ENCODE measurements at regions not wholly inside any gene's neighbourhood (a gene's known extent, or its start where the extent isn't known, plus 50 kb on each side); places are given as distances from the start of the nearest gene placed in this dataset.
A peak's percentile ranks its signal among the peaks of the same experiment; 100 is the strongest.
"Not testable (repeated sequence)": the region's sequence is repeated elsewhere in the genome, so short reads cannot be mapped to it uniquely, and the experiment has no call there.

DNA sequence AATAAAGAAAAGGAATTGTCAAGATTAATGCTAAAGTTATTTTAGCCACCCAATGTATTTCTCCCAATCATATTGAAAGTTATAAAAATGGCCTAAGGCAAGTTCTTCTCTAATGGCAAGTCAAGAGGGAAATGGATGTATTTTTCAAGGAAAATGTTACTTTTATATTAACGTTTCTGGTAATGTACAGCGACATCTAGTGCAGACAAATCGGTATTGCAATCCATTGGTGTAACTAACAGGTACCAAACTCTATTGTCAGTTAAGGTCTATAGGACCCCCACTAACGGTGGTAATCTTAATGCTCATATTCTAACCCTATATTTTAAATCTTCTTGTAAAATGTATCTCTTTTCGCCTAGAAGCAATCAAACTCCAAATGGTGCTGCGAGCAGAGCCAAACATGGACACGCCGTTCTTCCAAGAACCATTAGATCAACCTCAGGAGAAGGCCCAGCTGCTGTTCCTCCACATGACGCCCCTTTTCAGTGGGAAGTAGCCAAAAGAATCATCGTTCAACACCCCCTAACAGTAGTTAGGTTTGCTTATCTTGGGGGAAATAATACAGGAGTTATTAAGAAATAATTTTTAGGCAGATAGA, 98.5 kb upstream of the PABPC3 start:
- DNase-seq = peak; percentile 83

DNA sequence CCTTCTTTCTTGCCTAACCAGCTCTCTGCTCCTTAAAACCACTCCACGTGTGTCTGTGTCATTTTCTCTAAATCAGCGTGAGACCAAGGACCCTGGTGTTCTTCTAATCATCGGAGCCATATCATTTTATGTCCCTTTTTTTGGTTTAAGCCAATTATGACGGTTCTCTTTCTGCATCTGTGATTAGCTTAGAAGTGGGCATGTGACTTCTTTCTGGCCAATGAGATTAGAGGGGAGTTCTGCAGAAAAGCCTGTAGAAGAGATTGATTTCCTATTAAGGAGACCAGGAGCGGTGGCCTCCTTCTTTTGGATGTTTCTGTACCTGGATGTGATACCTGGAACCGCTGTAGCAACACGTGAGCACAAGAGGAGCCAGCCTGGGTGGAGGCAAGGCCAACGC, 97.5 kb upstream of the PABPC3 start:
- DNase-seq = no peak

DNA sequence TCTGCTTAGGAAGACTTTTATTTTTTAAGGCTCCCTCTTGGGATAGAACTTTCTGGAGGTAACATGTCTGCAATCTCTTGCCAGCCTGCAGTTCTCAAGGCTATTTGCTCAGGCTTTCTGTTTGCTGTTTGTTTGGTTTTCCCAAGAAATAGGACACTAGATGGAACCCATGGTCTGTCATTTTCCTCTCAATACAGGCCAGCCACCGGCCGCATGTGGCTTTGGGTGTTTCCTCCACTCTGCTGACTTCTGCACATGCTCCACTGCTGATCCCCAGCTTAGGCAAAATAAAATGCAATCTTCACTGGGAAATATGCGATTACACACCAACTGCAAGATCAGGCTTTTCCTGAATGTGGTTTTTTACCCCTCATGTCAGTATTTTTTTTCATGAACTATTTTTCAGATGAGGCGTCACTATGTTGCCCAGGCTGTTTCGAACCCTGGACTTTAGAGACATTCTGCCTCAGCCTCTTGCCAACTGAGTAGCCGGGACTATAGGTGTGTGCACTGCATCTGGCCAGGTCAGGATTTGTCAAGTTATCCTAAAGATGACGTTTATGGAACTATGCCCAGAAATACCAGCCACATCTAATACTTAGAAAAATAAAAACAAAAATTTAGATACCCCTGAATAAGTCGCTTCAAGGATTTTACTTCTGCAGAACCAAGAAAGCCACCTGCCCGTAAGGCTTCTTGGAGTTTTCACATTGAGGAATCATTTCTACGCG, 94.3 kb upstream of the PABPC3 start:
- no peak for DNase-seq

DNA sequence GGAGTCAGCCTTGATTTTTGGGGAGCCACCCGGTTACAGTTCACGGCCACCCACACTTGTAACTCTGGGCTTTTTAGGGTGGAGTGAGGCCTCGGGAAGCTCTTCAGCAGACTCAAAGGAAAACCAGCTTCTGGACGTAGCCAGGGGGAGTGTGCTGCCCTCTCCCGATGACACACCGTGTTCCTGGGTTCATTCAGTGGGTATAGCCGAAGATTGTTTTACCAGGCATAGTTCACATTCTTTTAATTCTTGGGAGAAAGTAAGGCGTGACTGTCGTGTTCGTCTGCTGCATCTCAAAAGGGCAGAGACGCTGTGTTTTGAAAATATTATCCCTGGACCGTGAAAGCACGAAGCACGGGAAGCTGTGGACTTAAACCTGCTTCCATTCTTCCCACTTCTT, 93.6 kb upstream of the PABPC3 start:
- not testable (repeated sequence) for DNase-seq

DNA sequence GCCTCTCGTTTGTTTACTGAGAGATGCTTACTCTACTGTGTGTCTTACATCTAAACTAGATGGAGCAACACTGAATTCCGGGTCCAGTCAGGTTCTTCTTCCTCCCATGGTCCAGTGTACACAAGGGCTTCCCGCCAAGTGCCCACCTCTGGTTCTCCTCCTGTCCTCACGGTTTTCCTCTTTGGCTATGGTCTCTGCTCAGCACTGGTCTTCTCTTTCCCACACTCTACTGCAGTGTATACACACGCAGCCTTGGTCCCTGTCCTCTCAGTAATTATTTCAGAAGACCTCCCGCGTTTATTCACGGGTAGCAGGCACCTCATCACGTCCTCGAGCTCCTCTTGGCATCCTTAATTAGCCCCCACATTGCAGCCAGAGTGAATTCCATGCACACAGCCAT, 91.4 kb upstream of the PABPC3 start:
- not testable (repeated sequence) for DNase-seq

DNA sequence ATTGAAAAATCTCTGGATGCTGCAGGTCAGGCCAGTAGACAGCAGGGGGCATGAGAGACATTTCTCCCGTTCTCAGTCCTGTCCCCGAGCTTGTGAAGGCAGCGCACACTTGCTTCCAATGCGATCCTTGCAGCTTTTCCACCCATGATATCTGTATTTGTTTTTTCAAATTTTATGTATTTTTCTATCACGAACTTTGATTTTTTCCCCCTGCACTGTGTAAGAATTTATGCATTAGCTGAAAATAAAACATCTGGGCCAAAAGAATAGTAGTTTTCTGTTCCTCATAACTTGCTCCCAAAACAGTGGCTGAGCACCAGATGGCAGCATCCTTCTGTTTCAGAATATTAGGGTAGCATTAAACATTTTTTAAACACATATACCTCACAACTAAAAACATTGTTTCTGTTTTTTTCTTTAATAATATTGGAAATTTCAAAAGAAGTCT, 90.9 kb upstream of the PABPC3 start:
- DNase-seq = peak; percentile 73

DNA sequence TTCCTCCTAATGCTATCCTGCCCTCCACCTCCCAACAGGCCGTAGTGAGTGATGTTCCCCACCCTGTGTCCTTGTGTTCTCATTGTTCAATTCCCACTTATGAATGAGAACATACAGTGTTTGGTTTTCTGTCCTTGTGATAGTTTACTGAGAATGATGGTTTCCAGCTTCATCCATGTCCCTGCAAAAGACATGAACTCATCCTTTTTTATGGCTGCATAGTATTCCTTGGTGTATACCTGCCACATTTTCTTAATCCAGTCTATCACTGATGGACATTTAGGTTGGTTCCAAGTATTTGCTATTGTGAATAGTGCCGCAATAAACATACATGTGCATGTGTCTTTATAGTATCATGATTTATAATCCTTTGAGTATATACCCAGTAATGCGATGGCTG, 88.5 kb upstream of the PABPC3 start:
- DNase-seq = not testable (repeated sequence)

DNA sequence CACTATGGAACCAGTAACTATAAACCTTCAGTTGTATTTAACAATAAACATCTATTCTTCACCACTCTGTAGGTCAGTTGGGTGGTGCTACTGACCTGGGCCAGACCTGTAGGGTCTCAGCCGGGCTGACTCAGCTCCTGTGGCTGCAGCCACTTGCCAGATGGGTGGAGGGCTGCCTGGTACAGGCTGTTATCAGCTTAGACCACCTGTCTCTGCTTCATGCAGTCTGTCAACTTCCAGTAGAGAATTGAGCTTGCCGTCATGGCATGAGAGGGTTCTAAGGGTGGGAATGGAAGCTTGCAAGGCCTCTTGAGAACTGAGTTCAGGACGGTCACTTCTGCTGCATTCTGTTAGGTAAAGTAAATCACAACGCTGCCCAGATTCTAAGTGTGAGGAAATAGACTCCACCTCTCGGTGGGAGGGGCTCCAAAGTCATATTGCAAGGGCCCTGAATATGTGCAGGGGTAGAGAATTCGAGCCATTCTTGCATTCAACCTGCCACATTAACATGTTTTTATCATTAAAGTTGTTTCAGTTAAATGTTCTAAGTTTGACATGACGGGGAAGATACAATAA, 81.5 kb upstream of the PABPC3 start:
- not testable (repeated sequence) for DNase-seq

DNA sequence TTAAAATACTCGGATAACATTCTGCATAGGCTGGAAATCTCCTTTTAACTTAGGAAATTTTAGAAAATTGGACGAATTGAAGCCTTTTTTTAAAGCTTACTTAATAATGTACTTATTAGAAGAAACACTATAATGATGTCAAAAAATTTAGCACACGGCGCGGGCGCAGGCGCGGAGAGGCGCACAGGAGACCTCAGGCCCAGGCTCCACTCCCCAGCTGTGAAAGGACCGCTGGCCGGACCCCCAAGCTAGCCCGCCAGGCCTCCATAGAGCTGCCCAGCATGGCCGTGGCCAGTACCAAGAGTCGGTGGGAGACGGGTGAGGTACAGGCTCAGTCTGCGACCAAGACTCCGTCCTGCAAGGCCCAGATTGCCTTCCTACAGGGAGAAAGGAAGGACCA, 78.8 kb upstream of the PABPC3 start:
- not testable (repeated sequence) for DNase-seq

DNA sequence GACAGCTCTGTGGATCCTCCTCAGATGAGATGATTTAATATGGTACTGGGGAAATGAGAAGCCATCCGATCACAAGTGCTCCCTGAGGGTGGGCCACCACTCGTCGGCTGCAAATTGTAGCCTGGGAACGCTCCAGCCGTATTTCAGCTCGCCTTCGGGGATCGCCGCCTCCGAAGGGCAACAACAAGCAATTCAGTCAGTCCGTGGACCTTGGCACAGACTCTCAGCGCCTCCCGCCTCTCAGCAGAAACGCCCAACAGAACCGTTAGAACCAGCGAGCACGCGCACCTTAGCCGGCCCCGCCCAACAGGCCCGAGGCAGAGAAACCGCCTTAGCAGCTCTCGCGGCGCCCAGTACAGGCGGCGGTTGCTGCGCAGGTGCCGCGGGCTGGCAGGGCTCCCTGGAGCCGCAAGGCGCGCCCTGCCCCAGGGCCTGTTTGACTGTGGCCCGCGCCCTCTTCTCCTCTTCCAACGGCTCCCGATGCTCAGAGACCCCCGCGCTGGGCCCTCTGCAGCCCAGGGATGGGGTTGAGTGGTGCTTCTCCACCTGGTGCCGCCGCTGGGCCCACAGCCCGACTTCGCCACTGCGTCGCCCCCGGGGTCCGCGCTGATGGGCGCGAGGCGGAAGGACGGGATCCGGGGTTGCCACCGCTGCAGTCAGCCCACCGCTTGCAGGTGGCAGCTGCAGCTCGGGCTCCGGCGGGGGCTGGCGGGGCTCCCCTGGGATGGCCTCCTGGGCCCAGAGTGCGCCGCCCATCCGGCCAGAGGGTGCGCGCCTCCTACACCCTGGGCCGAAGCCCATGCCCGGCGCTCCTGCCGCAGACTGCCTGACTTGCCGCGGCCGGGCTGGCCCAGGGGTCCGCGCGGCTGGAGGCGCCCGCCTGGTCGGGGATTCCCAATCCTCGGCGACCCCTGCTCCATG, 77.9 kb upstream of the PABPC3 start:
- DNase-seq = peak; percentile 61

DNA sequence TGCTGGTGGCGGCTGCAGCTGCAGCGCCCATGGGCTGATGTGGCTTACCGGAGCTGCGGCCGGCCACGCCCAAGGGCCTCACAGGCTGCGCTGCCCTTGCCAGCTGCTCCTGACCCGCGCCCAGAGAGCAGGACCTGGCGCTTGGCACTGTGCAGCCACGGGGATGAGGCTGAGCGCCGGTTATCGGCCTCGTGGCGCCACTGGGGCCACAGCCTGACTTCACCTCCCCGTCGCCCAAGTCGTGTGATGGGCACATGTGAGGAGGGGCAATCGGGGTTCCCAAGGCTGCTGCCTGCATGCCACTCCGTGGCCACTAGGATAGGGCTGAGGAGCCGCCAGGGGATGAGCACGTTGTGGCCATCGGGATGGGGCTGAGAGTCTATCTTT, 77.2 kb upstream of the PABPC3 start:
- no peak for DNase-seq

DNA sequence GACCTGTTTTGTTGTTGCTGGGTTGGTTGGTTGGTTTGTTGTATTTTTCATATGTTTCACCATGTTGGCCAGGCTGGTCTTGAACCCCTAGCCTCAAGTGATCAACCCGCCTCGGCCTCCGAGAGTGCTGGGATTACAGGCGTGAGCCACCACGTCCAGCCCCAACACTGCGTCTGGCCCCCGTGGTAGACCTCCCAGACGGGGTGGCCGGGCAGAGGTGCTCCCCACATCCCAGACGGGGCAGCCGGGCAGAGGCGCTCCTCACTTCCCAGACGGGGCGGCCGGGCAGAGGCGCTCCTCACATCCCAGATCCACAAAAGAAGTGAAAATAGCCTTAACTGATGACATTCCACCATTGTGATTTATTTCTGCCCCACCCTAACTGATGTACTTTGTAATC, 76.2 kb upstream of the PABPC3 start:
- DNase-seq = not testable (repeated sequence)

DNA sequence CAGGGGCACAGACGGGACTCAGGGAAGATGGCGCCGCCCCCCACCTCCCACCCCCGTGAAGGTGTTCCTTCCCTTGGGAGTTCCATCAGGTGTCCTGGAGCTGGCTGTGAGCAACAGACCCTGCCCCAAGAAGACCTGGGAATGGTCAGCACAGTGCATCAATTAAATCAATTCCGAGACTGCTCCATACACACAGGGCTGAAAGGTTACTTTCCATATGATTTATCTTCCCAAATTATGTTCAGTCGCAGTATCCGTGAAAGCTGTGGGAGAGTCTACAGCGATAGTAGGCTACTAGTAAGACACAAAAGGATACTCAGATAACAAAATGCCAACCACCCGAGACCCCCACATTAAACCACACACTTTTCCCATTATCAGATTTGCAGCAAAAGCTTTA, 71.8 kb upstream of the PABPC3 start:
- DNase-seq = no peak

DNA sequence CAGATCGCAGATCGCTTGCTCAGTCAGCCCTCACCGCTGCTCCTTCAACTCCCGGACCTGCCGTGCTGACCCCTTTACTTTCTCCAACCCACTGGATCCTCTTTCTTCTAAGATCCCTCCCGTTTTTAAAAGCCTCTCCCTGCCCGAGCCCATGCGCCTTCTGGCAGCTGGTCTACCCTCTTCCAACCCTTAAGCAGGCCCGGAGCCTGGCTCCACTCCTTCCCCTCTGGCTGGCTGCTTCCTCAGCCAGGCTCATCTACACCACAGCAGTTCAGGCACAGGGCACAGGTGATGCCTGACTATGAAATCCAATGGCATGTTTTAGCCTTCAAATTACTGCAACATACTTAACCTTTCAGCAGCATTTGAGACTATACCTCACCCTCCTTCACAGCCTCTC, 63.8 kb upstream of the PABPC3 start:
- DNase-seq = no peak

DNA sequence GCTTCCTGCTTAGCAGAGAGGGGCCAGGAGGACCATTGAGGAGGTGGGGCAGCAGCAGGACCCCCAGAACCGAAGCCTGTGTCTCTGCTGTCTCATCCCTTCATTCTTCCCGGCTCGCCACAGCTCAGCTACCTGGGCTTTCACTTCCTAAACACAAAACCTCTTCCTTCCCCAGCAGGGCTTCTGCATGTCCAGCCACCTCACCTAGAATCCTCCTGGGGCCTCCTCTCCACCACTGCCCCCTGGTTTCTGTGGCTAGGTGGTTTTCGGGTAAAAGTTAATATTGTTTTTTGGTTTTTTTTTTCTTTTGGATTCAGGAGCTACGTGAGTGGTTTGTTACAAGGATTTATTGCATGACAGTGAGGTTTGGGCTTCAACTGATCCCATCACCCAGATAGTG, 61.8 kb upstream of the PABPC3 start:
- DNase-seq = no peak

DNA sequence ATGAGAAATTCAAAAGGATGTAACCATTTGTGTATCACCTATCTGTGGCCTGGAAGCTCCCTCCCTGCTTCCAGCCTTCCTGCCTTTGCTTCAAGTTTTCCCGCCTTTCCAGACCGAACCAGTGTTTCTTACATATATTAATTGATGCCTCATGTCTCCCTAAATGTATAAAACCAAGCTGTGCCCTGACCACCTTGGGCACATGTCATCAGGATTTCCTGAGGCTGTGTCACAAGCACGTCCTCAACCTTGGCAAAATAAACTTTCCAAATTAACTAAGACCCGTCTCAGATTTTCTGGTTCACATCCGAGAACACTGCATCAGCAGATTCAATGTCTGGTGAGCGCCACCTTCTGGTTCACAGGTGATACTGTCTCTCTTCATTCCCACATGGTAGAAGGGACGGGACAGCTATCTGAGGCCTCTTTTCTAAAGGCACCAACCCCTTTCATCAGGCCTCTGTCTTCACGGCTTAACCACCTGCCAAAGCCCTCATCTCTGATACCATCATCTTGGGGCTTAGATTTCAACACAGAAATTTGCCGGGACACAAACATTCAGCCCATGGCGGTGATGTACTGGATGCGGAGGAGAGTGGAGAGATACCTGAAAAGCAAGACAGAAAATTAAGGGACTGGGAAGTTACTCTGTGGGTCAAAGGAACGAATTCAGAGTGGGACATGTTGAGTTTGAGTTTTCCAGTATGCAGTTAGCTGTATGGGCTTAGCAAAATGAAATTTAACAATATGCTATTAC, 58.7 kb upstream of the PABPC3 start:
- DNase-seq = peak; percentile 75

DNA sequence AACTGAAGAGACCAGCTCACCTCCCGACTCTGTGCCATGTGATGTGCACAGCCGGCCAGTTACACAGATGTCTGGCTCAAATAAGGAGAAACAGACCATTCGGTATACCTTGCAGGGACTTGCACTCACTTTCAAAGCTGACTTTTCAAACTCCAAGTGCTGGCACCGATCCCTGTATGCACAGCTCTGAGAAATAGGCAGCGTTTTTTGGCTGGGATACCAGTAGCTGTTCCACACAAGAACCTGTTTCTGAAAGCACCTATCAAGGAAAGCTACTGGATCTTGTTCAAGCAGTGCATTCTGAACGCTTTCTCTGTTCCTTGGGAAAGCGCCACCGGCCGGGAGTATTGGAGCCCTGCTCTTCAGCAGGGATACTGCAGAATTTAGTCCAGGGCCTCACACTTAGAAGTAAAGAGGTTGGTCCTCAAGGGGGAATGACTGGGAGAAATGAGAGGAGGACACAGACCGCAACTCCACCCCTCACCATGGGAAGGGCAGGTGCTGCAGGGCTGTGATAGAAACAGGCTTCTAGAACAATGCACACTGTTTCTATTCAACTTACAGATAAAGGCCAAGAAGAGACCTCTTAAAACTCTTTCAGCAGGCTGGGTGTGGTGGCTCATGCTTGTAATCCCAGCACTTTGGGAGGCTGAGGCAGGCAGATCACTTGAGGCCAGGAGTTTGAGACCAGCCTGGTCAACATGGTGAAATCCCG, 53.6 kb upstream of the PABPC3 start:
- no peak for DNase-seq

DNA sequence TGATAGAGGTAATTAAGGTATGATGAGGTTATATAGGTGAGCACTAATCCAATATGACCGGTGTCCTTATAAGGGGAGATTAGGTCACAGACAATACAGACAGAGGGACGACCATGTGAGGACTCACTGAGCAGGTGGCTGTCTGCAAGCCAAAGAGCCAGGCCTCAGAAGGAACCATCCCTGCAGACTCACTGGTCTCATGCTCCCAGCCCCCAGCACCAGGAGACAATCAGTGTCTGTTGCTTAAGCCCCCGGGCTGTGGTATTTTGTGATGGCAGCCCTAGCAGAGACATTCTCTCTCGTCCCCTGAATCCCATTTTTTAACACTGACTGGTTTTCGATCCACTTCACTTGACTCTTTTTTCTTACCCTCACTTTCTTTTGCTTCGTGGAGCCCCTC, 51.9 kb upstream of the PABPC3 start:
- no peak for DNase-seq
